Endodermal cell (in vitro differentiated cells): ENCODE measurements at regions not wholly inside any gene's neighbourhood (a gene's known extent, or its start where the extent isn't known, plus 50 kb on each side); places are given as distances from the start of the nearest gene placed in this dataset.

Experiments
- DNase-seq: peaks from one replicate; pipeline ENCODE4 v3.0.0-alpha.2; 2017
- H3K27ac ChIP-seq: 2 replicates; pipeline ENCODE4 v1.5.1; 2013; ENCODE audit warnings: mild to moderate bottlenecking, low read depth, low read length, moderate library complexity
- H3K27me3 ChIP-seq: 2 replicates; pipeline ENCODE4 v1.6.1; 2013; ENCODE audit warnings: mild to moderate bottlenecking, low read length, moderate library complexity; ENCODE audit not compliant: insufficient read depth, control insufficient read depth, poor library complexity, severe bottlenecking
- H3K36me3 ChIP-seq: 2 replicates; pipeline ENCODE4 v1.7.0; 2013; ENCODE audit warnings: mild to moderate bottlenecking, low read length, moderate library complexity; ENCODE audit not compliant: control insufficient read depth, insufficient read depth
- H3K4me1 ChIP-seq: one replicate; pipeline ENCODE4 v1.7.0; 2013; ENCODE audit warnings: low read length; ENCODE audit not compliant: control insufficient read depth, insufficient read depth
- H3K4me3 ChIP-seq: 2 replicates; pipeline ENCODE4 v1.5.1; 2013; ENCODE audit warnings: mild to moderate bottlenecking, low read length, moderate library complexity
- H3K9ac ChIP-seq: 2 replicates; pipeline ENCODE4 v1.6.1; 2013; ENCODE audit warnings: mild to moderate bottlenecking, low read length, moderate library complexity; ENCODE audit not compliant: poor library complexity, severe bottlenecking; ENCODE audit errors: extremely low read depth
- H3K9me3 ChIP-seq: 2 replicates; pipeline ENCODE4 v1.6.1; 2013; ENCODE audit warnings: mild to moderate bottlenecking, low read length, moderate library complexity; ENCODE audit not compliant: control insufficient read depth
- H3K27ac Mint-ChIP-seq: 2 replicates; pipeline ENCODE4 v1.8.0; 2020; ENCODE audit warnings: mixed read lengths
- H3K27me3 Mint-ChIP-seq: 2 replicates; pipeline ENCODE4 v1.8.0; 2021; ENCODE audit warnings: mild to moderate bottlenecking, mixed read lengths; ENCODE audit not compliant: insufficient read depth
- H3K36me3 Mint-ChIP-seq: 2 replicates; pipeline ENCODE4 v1.8.0; 2020; ENCODE audit warnings: low read depth, mixed read lengths
- H3K4me1 Mint-ChIP-seq: 2 replicates; pipeline ENCODE4 v1.8.0; 2020; ENCODE audit warnings: mixed read lengths
- H3K4me3 Mint-ChIP-seq: 2 replicates; pipeline ENCODE4 v1.8.0; 2020; ENCODE audit warnings: mild to moderate bottlenecking, moderate library complexity, mixed read lengths
- H3K9me3 Mint-ChIP-seq: 2 replicates; pipeline ENCODE4 v1.8.0; 2020; ENCODE audit warnings: mild to moderate bottlenecking, mixed read lengths
- CTCF ChIP-seq: fragments of 200-600 bp; sonication (generic); conservative IDR thresholded peaks from 2 replicates; pipeline ENCODE4 v1.5.0; 2021; ENCODE audit warnings: antibody characterized with exemption, mild to moderate bottlenecking
- WGBS, 2 experiments: methylation state at CpG; one replicate each; pipeline versions ENCODE4 v1.1.5 to v1.1.7; 2013; ENCODE audit warnings: missing lambda C conversion rate in 2 of 2, mixed read lengths in 1 of 2; ENCODE audit not compliant: insufficient coverage in 1 of 2, insufficient read length in 1 of 2; 5-methylcytosine and 5-hydroxymethylcytosine counted together

- H3K9me3 Mint-ChIP-seq = no peaks in the 10 kb centered on the region
- Histone ChIP-seq H3K27me3 (no peaks in the 10 kb centered on the region), H3K4me3 (no peak overlapping the region), H3K27ac (no peak overlapping the region), H3K4me1 (no peaks in the 10 kb centered on the region), H3K9ac (no peak overlapping the region), H3K9me3 (no peaks in the 10 kb centered on the region), H3K36me3 (no peaks in the 10 kb centered on the region)
- H3K27me3 Mint-ChIP-seq = no peaks in the 10 kb centered on the region
- 77 to 100% methylated on average over 2 to 3 of the region's 3 CpGs for WGBS, 2 experiments
- no peaks in the 10 kb centered on the region for H3K4me1 Mint-ChIP-seq
- H3K36me3 Mint-ChIP-seq = no peaks in the 10 kb centered on the region
- H3K4me3 Mint-ChIP-seq = no peak overlapping the region
- DNase-seq = no peak
- no peak for TF ChIP-seq CTCF
- H3K27ac Mint-ChIP-seq = no peak overlapping the region
Measured at GRCh38 chr3:174639970-174640369, 219.2 kb upstream of the NAALADL2 start.

- H3K36me3 ChIP-seq = no peaks in the 10 kb centered on the region
- no peak overlapping the region for H3K27ac ChIP-seq
- DNase-seq = peak; percentile 40
- Mint-ChIP-seq H3K27me3 (no peaks in the 10 kb centered on the region), H3K27ac (no peak overlapping the region), H3K36me3 (no peaks in the 10 kb centered on the region), H3K9me3 (no peaks in the 10 kb centered on the region), H3K4me3 (no peak overlapping the region), H3K4me1 (no peaks in the 10 kb centered on the region)
- H3K27me3 ChIP-seq = no peaks in the 10 kb centered on the region
- no peak overlapping the region for H3K9ac ChIP-seq
- H3K4me3 ChIP-seq = no peak overlapping the region
- H3K4me1 ChIP-seq = no peaks in the 10 kb centered on the region
- 95 to 98% methylated on average over 15 to 18 of the region's 18 CpGs for WGBS, 2 experiments
- H3K9me3 ChIP-seq = no peaks in the 10 kb centered on the region
- TF ChIP-seq CTCF = no peak
Measured at GRCh38 chr3:174640932-174641331, 218.2 kb upstream of the NAALADL2 start.

- no peaks in the 10 kb centered on the region for H3K4me1 ChIP-seq
- no peak overlapping the region for H3K9ac ChIP-seq
- no peaks in the 10 kb centered on the region for H3K4me1 Mint-ChIP-seq
- TF ChIP-seq CTCF = no peak
- no peaks in the 10 kb centered on the region for H3K27me3 Mint-ChIP-seq
- H3K36me3 ChIP-seq = no peaks in the 10 kb centered on the region
- no peaks in the 10 kb centered on the region for H3K9me3 ChIP-seq
- no peak overlapping the region for H3K4me3 Mint-ChIP-seq
- H3K27ac Mint-ChIP-seq = no peak overlapping the region
- H3K4me3 ChIP-seq = no peak overlapping the region
- no peak for DNase-seq
- no peaks in the 10 kb centered on the region for H3K27me3 ChIP-seq
- no peaks in the 10 kb centered on the region for H3K9me3 Mint-ChIP-seq
- H3K36me3 Mint-ChIP-seq = no peaks in the 10 kb centered on the region
- H3K27ac ChIP-seq = no peak overlapping the region
Measured at GRCh38 chr3:174644287-174644686, 214.8 kb upstream of the NAALADL2 start.
